ENCODE measurements at regions not wholly inside any gene's neighbourhood (a gene's known extent, or its start where the extent isn't known, plus 50 kb on each side); places are given as distances from the start of the nearest gene placed in this dataset.

GRCh38 chr4:136551753-136552152, 980.5 kb downstream of the PCDH18 start:
- Histone ChIP-seq H3K36me3 (no peaks in the 10 kb centered on the region), H3K4me3 (replicated peaks in 1 of 3) (no peak overlapping the region), H3K4me1 (no peaks in the 10 kb centered on the region), H3K9me3 (no peaks in the 10 kb centered on the region), H3K27ac (no peak overlapping the region), H3K27me3 (no peaks in the 10 kb centered on the region)
- intact Hi-C loops (cut with DNase I) = no loop called here
- no peak for TF ChIP-seq CTCF (IDR thresholded peaks at IDR 0.05)
- TF ChIP-seq POLR2A (IDR thresholded peaks at IDR 0.05) = no peak
- DNase-seq = no peak
- WGBS, 2 donors = 76 to 90% methylated on average over 1 of the region's 1 CpG

DNA sequence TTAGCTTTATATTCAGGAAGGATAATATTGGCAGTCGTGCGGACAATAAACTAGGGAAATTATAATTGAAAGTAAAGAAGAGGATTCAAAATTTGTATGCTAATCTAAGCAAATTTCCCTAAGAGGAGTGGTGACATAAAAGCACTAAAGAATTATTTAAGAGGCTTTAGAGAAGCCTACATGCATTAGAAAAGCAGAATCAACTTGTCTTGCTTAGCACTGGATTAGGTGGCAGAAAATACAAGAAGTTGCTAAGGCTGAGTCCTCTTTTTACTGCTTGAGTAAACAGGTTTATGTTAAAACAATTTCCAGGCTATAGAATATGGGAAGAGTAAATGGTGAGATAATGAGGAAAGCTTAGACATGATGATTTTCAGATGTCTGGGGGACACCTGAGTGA, 991.5 kb downstream of the PCDH18 start:
- H3K4me1 ChIP-seq = no peaks in the 10 kb centered on the region
- H3K9me3 ChIP-seq = no peaks in the 10 kb centered on the region
- H3K27me3 ChIP-seq = no peaks in the 10 kb centered on the region
- H3K4me3 ChIP-seq (replicated peaks in 1 of 3) = no peak overlapping the region
- TF ChIP-seq CTCF (IDR thresholded peaks at IDR 0.05) (no peak), POLR2A (IDR thresholded peaks at IDR 0.05) (no peak)
- H3K36me3 ChIP-seq = no peaks in the 10 kb centered on the region
- intact Hi-C loops (cut with DNase I) = no loop called here
- H3K27ac ChIP-seq = no peak overlapping the region
- WGBS, 2 donors = 77 to 91% methylated on average over 2 of the region's 2 CpGs
- DNase-seq = no peak

GRCh38 chr4:136528131-136528530, 1004.2 kb downstream of the PCDH18 start:
- H3K4me1 ChIP-seq = no peaks in the 10 kb centered on the region
- intact Hi-C loops (cut with DNase I) = no loop called here
- no peak for TF ChIP-seq CTCF (IDR thresholded peaks at IDR 0.05)
- no peak for TF ChIP-seq POLR2A (IDR thresholded peaks at IDR 0.05)

DNA sequence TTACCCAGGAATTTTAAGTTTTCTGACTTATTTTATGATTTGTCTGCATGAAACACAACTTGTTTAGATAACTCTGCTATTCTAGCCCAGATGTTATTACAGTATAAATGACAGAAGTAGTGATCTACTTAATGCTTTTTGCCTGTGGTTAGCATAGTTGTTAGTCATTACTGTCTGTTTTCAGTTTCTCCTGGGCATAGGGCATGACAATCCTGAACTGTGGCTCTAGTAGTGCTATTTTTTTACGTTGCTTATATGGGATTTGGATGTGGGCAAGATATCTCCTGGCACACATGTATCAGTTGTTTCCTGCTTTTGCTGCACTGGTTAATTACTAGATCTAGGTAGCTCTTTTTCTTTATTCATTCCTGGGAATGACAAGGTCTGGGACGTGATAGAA, 1005.8 kb downstream of the PCDH18 start:
- TF ChIP-seq CTCF (IDR thresholded peaks at IDR 0.05) (no peak), POLR2A (IDR thresholded peaks at IDR 0.05) (no peak)
- no peaks in the 10 kb centered on the region for H3K9me3 ChIP-seq
- H3K4me3 ChIP-seq (replicated peaks in 1 of 3) = no peak overlapping the region
- intact Hi-C loops (cut with DNase I) = no loop called here
- no peaks in the 10 kb centered on the region for H3K27me3 ChIP-seq
- no peak overlapping the region for H3K27ac ChIP-seq
- H3K36me3 ChIP-seq = no peaks in the 10 kb centered on the region
- WGBS, 2 donors = 62 to 65% methylated on average over 2 of the region's 2 CpGs
- DNase-seq = no peak
- H3K4me1 ChIP-seq = no peaks in the 10 kb centered on the region

More at GRCh38 chr4:136528131-136528530, 1004.2 kb downstream of the PCDH18 start:
- no peaks in the 10 kb centered on the region for H3K27me3 ChIP-seq
- H3K9me3 ChIP-seq = no peaks in the 10 kb centered on the region
- DNase-seq = no peak
- H3K27ac ChIP-seq = no peak overlapping the region
- no peak overlapping the region for H3K4me3 ChIP-seq (replicated peaks in 1 of 3)
- H3K36me3 ChIP-seq = no peaks in the 10 kb centered on the region

DNA sequence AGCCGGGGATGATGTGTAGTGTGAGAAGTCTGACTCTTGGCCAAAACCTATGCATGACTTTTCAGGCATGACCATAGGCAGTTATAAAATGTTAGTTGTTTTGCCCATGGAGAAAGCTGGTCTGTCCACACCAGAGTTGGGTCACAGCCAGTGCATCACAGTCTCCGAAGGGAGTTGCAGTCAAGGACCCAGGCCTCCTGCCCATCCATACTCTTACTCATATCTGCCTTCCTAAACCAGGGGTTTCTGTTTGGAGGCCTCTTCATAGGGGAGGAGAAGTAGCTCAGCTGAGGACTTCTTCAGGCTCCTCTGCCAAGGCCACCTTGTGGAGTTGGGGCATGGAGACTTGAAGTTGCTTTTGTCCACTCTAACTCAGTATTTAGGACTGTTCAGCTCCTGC, 1008.3 kb downstream of the PCDH18 start:
- H3K9me3 ChIP-seq = no peaks in the 10 kb centered on the region
- no peak for DNase-seq
- intact Hi-C loops (cut with DNase I) = no loop called here
- no peaks in the 10 kb centered on the region for H3K4me1 ChIP-seq
- 70 to 79% methylated on average over 2 of the region's 2 CpGs for WGBS, 2 donors
- no peak overlapping the region for H3K27ac ChIP-seq
- TF ChIP-seq CTCF (IDR thresholded peaks at IDR 0.05) (no peak), POLR2A (IDR thresholded peaks at IDR 0.05) (no peak)
- no peaks in the 10 kb centered on the region for H3K36me3 ChIP-seq
- no peaks in the 10 kb centered on the region for H3K27me3 ChIP-seq
- H3K4me3 ChIP-seq (replicated peaks in 1 of 3) = no peak overlapping the region
